ENCODE measurements at regions not wholly inside any gene's neighbourhood (a gene's known extent, or its start where the extent isn't known, plus 50 kb on each side); places are given as distances from the start of the nearest gene placed in this dataset.

- intact Hi-C loops (cut with DNase I), result no loop called here
- Histone ChIP-seq H3K4me1 (replicated peaks) (no peaks in the 10 kb centered on the region), H3K36me3 (no peaks in the 10 kb centered on the region), H3K27ac (no peak overlapping the region), H3K9me3 (no peaks in the 10 kb centered on the region), H3K27me3 (replicated peaks; ENCODE audit: insufficient read depth) (no peaks in the 10 kb centered on the region), H3K4me3 (no peak overlapping the region)
- no peak for DNase-seq (ENCODE audit: low spot score)
- TF ChIP-seq POLR2AphosphoS5 (IDR thresholded peaks at IDR 0.05), result no peak
- no peak for TF ChIP-seq POLR2A (IDR thresholded peaks at IDR 0.05)
- no peak for TF ChIP-seq CTCF (IDR thresholded peaks at IDR 0.05)
- 67% methylated on average over 3 of the region's 3 CpGs for WGBS
Measured at GRCh38 chr16:6852643-6853225, 479.9 kb upstream of the RBFOX1 start.

- Histone ChIP-seq H3K27ac (no peak overlapping the region), H3K27me3 (replicated peaks; ENCODE audit: insufficient read depth) (no peaks in the 10 kb centered on the region), H3K4me1 (replicated peaks) (no peaks in the 10 kb centered on the region), H3K9me3 (no peaks in the 10 kb centered on the region), H3K4me3 (no peak overlapping the region), H3K36me3 (no peaks in the 10 kb centered on the region)
- DNase-seq (ENCODE audit: low spot score), result no peak
- 61% methylated on average over 8 of the region's 8 CpGs for WGBS
- intact Hi-C loops (cut with DNase I), result no loop called here
- no peak for TF ChIP-seq POLR2A (IDR thresholded peaks at IDR 0.05)
- no peak for TF ChIP-seq CTCF (IDR thresholded peaks at IDR 0.05)
- TF ChIP-seq POLR2AphosphoS5 (IDR thresholded peaks at IDR 0.05), result no peak
Measured at GRCh38 chr16:6846452-6846851, 486.2 kb upstream of the RBFOX1 start.

GRCh38 chr16:6841392-6841791, 491.3 kb upstream of the RBFOX1 start:
- 75% methylated on average over 6 of the region's 6 CpGs for WGBS
- no peak overlapping the region for H3K4me3 ChIP-seq
- no peak for TF ChIP-seq POLR2AphosphoS5 (IDR thresholded peaks at IDR 0.05)
- no peaks in the 10 kb centered on the region for H3K36me3 ChIP-seq
- no peaks in the 10 kb centered on the region for H3K9me3 ChIP-seq
- H3K27ac ChIP-seq, result no peak overlapping the region
- intact Hi-C loops (cut with DNase I), result no loop called here
- DNase-seq (ENCODE audit: low spot score), result no peak
- H3K27me3 ChIP-seq (replicated peaks; ENCODE audit: insufficient read depth), result no peaks in the 10 kb centered on the region
- no peaks in the 10 kb centered on the region for H3K4me1 ChIP-seq (replicated peaks)

- no peak for DNase-seq (ENCODE audit: low spot score)
- Histone ChIP-seq H3K27me3 (replicated peaks; ENCODE audit: insufficient read depth) (no peaks in the 10 kb centered on the region), H3K27ac (no peak overlapping the region), H3K9me3 (no peaks in the 10 kb centered on the region), H3K4me3 (no peak overlapping the region), H3K36me3 (no peaks in the 10 kb centered on the region), H3K4me1 (replicated peaks) (no peaks in the 10 kb centered on the region)
- intact Hi-C loops (cut with DNase I), result no loop called here
- 90% methylated on average over 2 of the region's 2 CpGs for WGBS
- TF ChIP-seq POLR2A (IDR thresholded peaks at IDR 0.05), result no peak
- TF ChIP-seq POLR2AphosphoS5 (IDR thresholded peaks at IDR 0.05), result no peak
Measured at GRCh38 chr16:6837722-6838121, 494.9 kb upstream of the RBFOX1 start.

- H3K4me3 ChIP-seq, result no peak overlapping the region
- DNase-seq (ENCODE audit: low spot score), result no peak
- WGBS, result 87% methylated on average over 3 of the region's 3 CpGs
- no peaks in the 10 kb centered on the region for H3K9me3 ChIP-seq
- intact Hi-C loops (cut with DNase I), result no loop called here
- TF ChIP-seq CTCF (IDR thresholded peaks at IDR 0.05) (no peak), POLR2AphosphoS5 (IDR thresholded peaks at IDR 0.05) (no peak), POLR2A (IDR thresholded peaks at IDR 0.05) (no peak)
- H3K27ac ChIP-seq, result no peak overlapping the region
- no peaks in the 10 kb centered on the region for H3K36me3 ChIP-seq
- H3K27me3 ChIP-seq (replicated peaks; ENCODE audit: insufficient read depth), result no peaks in the 10 kb centered on the region
- H3K4me1 ChIP-seq (replicated peaks), result no peaks in the 10 kb centered on the region
Measured at GRCh38 chr16:6836766-6837165, 495.9 kb upstream of the RBFOX1 start.

GRCh38 chr16:6835941-6836340, 496.7 kb upstream of the RBFOX1 start:
- H3K27ac ChIP-seq, result no peak overlapping the region
- H3K4me3 ChIP-seq, result no peak overlapping the region
- H3K27me3 ChIP-seq (replicated peaks; ENCODE audit: insufficient read depth), result no peaks in the 10 kb centered on the region
- intact Hi-C loops (cut with DNase I), result no loop called here
- no peaks in the 10 kb centered on the region for H3K9me3 ChIP-seq
- TF ChIP-seq POLR2A (IDR thresholded peaks at IDR 0.05) (no peak), CTCF (IDR thresholded peaks at IDR 0.05) (no peak), POLR2AphosphoS5 (IDR thresholded peaks at IDR 0.05) (no peak)
- no peaks in the 10 kb centered on the region for H3K36me3 ChIP-seq
- WGBS, result 83% methylated on average over 5 of the region's 5 CpGs
- no peak for DNase-seq (ENCODE audit: low spot score)
- H3K4me1 ChIP-seq (replicated peaks), result no peaks in the 10 kb centered on the region
